ENCODE measurements at regions not wholly inside any gene's neighbourhood (a gene's known extent, or its start where the extent isn't known, plus 50 kb on each side); places are given as distances from the start of the nearest gene placed in this dataset.

- TF ChIP-seq, protein P1, sequence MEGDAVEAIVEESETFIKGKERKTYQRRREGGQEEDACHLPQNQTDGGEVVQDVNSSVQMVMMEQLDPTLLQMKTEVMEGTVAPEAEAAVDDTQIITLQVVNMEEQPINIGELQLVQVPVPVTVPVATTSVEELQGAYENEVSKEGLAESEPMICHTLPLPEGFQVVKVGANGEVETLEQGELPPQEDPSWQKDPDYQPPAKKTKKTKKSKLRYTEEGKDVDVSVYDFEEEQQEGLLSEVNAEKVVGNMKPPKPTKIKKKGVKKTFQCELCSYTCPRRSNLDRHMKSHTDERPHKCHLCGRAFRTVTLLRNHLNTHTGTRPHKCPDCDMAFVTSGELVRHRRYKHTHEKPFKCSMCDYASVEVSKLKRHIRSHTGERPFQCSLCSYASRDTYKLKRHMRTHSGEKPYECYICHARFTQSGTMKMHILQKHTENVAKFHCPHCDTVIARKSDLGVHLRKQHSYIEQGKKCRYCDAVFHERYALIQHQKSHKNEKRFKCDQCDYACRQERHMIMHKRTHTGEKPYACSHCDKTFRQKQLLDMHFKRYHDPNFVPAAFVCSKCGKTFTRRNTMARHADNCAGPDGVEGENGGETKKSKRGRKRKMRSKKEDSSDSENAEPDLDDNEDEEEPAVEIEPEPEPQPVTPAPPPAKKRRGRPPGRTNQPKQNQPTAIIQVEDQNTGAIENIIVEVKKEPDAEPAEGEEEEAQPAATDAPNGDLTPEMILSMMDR (IDR thresholded peaks at IDR 0.05; ENCODE audit: poor library complexity) = no peak
- TF ChIP-seq EZH2 (IDR thresholded peaks at IDR 0.05; ENCODE audit: borderline replicate concordance) = no peak
These were observed 60.7 kb downstream of the CCDC185 start for GRCh38 chr1:223453902-223454301.
